Endothelial cell of umbilical vein (primary cell): ENCODE measurements at regions not wholly inside any gene's neighbourhood (a gene's known extent, or its start where the extent isn't known, plus 50 kb on each side); places are given as distances from the start of the nearest gene placed in this dataset.
A peak's percentile ranks its signal among the peaks of the same experiment; 100 is the strongest.

Experiments used
- BruUV-seq: library from RNA; stranded (reverse); fragments of 400-500 nt; replicated peaks from 2 replicates; lab custom pipeline; 2021; lab: Mats Ljungman, UMichigan
- CTCF ChIA-PET: fragments of 300-600, 350-600 bp; sonication (Branson Sonifier 250); formaldehyde crosslinking; loops from one replicate; lab custom pipeline; 2021; ENCODE audit warnings: antibody characterized with exemption, inconsistent platforms; lab: Charles Lee
- POLR2A ChIA-PET: fragments of 300-600, 350-600 bp; sonication (Branson Sonifier 250); formaldehyde crosslinking; loops from one replicate; lab custom pipeline; 2021; ENCODE audit warnings: antibody characterized with exemption, inconsistent platforms; lab: Charles Lee
- DNase-seq: peaks from one replicate; pipeline ENCODE4 v3.0.0-alpha.2; 2011; ENCODE audit warnings: low read depth, low spot score
- FAIRE-seq: peaks from 2 replicates; lab custom pipeline; 2011; peaks lifted over from hg19 to GRCh38; lab: Jason Lieb, UNC
- H2AFZ ChIP-seq: 2 replicates; pipeline ENCODE4 v1.6.0; 2012; ENCODE audit warnings: low read depth, low read length, control low read depth, inconsistent platforms
- H3K27ac ChIP-seq: 2 replicates; pipeline ENCODE4 v1.5.1; 2011; ENCODE audit warnings: low read depth, mild to moderate bottlenecking, control low read depth, low read length, moderate library complexity; ENCODE audit not compliant: insufficient read depth
- H3K27me3 ChIP-seq, 2 experiments: 2 replicates each; pipeline versions ENCODE4 v1.6.0 to v1.6.1; 2011; ENCODE audit warnings: low read length in 2 of 2, mixed read lengths in 1 of 2; ENCODE audit not compliant: control insufficient read depth in 2 of 2, insufficient read depth in 2 of 2
- H3K36me3 ChIP-seq, 2 experiments: 2 replicates in 1 of 2; 3 replicates in 1 of 2; pipeline ENCODE4 v1.5.1; 2011; ENCODE audit warnings: low read length in 2 of 2, mild to moderate bottlenecking in 1 of 2, moderate library complexity in 1 of 2; ENCODE audit not compliant: control insufficient read depth in 2 of 2, insufficient read depth in 2 of 2; ENCODE audit errors: extremely low read depth in 1 of 2
- H3K4me1 ChIP-seq: 3 replicates; pipeline ENCODE4 v1.5.1; 2011; ENCODE audit warnings: mild to moderate bottlenecking, low read length; ENCODE audit not compliant: control insufficient read depth, insufficient read depth; ENCODE audit errors: extremely low read depth
- H3K4me2 ChIP-seq: 2 replicates; pipeline ENCODE4 v1.6.1; 2011; ENCODE audit warnings: low read length, control low read depth, mixed read lengths; ENCODE audit not compliant: insufficient read depth
- H3K4me3 ChIP-seq, 3 experiments: fragments of 200-600 bp in 1 of 3; sonication (generic), shearing (Covaris generic) in 1 of 3; replicated peaks in 1 of 3; 2 replicates each; pipeline ENCODE4 v1.5.1; 2011 to 2016; ENCODE audit warnings: control low read depth in 3 of 3, low read length in 3 of 3, mild to moderate bottlenecking in 2 of 3, inconsistent platforms in 1 of 3, low read depth in 1 of 3, moderate library complexity in 1 of 3; ENCODE audit not compliant: insufficient read depth in 1 of 3
- H3K79me2 ChIP-seq: 2 replicates; pipeline ENCODE4 v1.6.0; 2012; ENCODE audit warnings: low read length, inconsistent platforms; ENCODE audit not compliant: control insufficient read depth, insufficient read depth
- H3K9ac ChIP-seq: replicated peaks from 2 replicates; pipeline ENCODE3; 2011; ENCODE audit warnings: low read length, control low read depth; ENCODE audit not compliant: insufficient read depth; ENCODE audit errors: extremely low read depth
- H3K9me1 ChIP-seq: replicated peaks from 3 replicates; pipeline ENCODE4 v1.6.0; 2011; ENCODE audit warnings: mild to moderate bottlenecking, low read length; ENCODE audit not compliant: control insufficient read depth, insufficient read depth; ENCODE audit errors: extremely low read depth
- H3K9me3 ChIP-seq: replicated peaks from 2 replicates; pipeline ENCODE4 v1.5.1; 2012; ENCODE audit warnings: low read length, inconsistent platforms; ENCODE audit not compliant: control insufficient read depth, insufficient read depth
- H4K20me1 ChIP-seq: replicated peaks from 2 replicates; pipeline ENCODE3; 2011; ENCODE audit warnings: mild to moderate bottlenecking, low read length; ENCODE audit not compliant: control insufficient read depth, insufficient read depth; ENCODE audit errors: extremely low read depth
- EZH2 ChIP-seq: IDR thresholded peaks from 2 replicates; pipeline ENCODE4 v1.6.1; 2012; ENCODE audit warnings: borderline replicate concordance, low read depth, mild to moderate bottlenecking, moderate library complexity, low read length, inconsistent platforms; ENCODE audit not compliant: severe bottlenecking
- FOS ChIP-seq: IDR thresholded peaks from 2 replicates; pipeline ENCODE4 v1.6.1; 2011; ENCODE audit warnings: mild to moderate bottlenecking, low read length, moderate library complexity, borderline replicate concordance; ENCODE audit not compliant: insufficient read depth
- GATA2 ChIP-seq: IDR thresholded peaks from 2 replicates; pipeline ENCODE4 v1.7.0; 2011; ENCODE audit warnings: low read depth, mild to moderate bottlenecking, moderate library complexity, mixed read lengths, low read length; ENCODE audit not compliant: insufficient read length, insufficient read depth
- JUN ChIP-seq: IDR thresholded peaks from 2 replicates; pipeline ENCODE4 v1.6.1; 2011; ENCODE audit warnings: borderline replicate concordance, low read depth; ENCODE audit not compliant: insufficient read length, insufficient read depth
- MYC ChIP-seq: IDR thresholded peaks from one replicate; pipeline ENCODE4 v1.6.1; 2011; ENCODE audit warnings: mild to moderate bottlenecking, low read depth, low read length
- POLR2A ChIP-seq: IDR thresholded peaks from 2 replicates; pipeline ENCODE4 v1.6.1; 2012; ENCODE audit warnings: low read depth, mild to moderate bottlenecking, control low read depth, low read length
- POLR2AphosphoS5 ChIP-seq: IDR thresholded peaks from 2 replicates; pipeline ENCODE4 v1.6.1; 2012; ENCODE audit warnings: low read depth, mild to moderate bottlenecking, control low read depth, low read length, moderate library complexity; ENCODE audit not compliant: insufficient read depth
- dilution Hi-C: fragments of 300-500 bp; cut with MboI; formaldehyde crosslinking; loops from one replicate; pipeline ENCODE4 v1.15.0; 2019; ENCODE audit warnings: low sequenced_read_pairs; ENCODE audit not compliant: extremely low pct_ligation_motif_present
- intact Hi-C: fragments of 100-400 bp; cut with micrococcal nuclease; formaldehyde crosslinking; loops from one replicate; pipeline ENCODE4 v1.10.0; 2022
- TF ChIP-seq, protein P1 (sequence below): IDR thresholded peaks from 2 replicates; pipeline ENCODE4 v1.6.1; 2011; ENCODE audit not compliant: insufficient read depth, insufficient read length
- TF ChIP-seq, protein P2 (sequence below), 2 donors: IDR thresholded peaks; 1 replicate in 1 of 2; 2 replicates in 1 of 2; pipeline ENCODE4 v1.5.1; 2011; ENCODE audit warnings: low read length in 2 of 2, mild to moderate bottlenecking in 2 of 2, moderate library complexity in 2 of 2, control low read depth in 1 of 2, inconsistent platforms in 1 of 2, low read depth in 1 of 2; ENCODE audit not compliant: insufficient read depth in 1 of 2; ENCODE audit errors: extremely low read depth in 1 of 2

DNA sequence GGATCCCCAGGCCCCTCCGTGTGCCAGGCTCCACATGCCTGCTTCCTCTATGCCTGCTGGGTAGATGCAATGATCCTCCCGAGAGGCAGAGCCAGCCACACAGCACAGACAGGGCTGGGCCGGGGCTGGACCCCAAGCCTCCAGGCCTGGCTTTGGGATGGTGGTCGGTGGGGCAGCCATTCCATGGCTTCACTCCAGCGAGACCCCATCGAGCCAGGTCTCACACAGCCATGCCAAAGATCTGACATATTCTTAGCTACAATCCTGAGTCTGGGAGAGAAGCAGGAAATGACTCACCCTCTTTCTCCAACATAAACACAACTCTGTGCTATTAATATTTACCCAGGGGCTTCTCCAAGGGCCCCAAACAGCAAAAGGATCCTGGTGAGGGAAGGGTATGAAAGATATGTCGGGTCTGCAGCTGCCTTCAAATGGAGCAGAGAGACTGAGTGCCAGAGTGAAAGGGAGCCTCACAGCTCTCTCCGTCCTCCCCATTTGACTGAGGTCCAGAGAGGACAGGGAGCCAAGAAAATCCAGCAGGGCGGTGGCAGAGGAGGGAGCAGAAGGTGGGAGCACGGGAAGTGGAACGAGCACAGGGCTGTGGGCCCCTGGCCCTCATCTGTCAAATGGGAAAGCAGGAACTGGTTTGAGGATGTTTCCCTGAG is 639.5 kb downstream of the MATN1 start:
- Histone ChIP-seq H3K27me3 (no peaks in the 10 kb centered on the region), H3K9me1 (no peaks in the 10 kb centered on the region), H3K79me2 (no peaks in the 10 kb centered on the region), H3K9ac (peak overlapping the region; percentile 12), H3K36me3 (no peaks in the 10 kb centered on the region), H3K9me3 (no peaks in the 10 kb centered on the region), H3K27ac (peak overlapping the region; percentile 77), H3K4me2 (peak overlapping the region; percentile 68), H3K4me3 (no peak overlapping the region), H3K4me1 (peaks cover 17% of the 10 kb centered on the region), H4K20me1 (no peaks in the 10 kb centered on the region), H2AFZ (peak overlapping the region; percentile 71)
- dilution Hi-C loops (loop anchor here (25.0 kb wide), 1 partner anchor 847 kb away; the partner anchor contains the start of genes MECR and PTPRU), intact Hi-C loops (loop anchor here (1.0 to 5.0 kb wide), 7 partner anchors 109 to 848 kb away; partner anchors contain the start of gene PTPRU)
- BruUV-seq = no TSS peak
- FAIRE-seq = peak; percentile 87
- POLR2A ChIA-PET = no interaction called here
- TF ChIP-seq POLR2A (no peak), FOS (peak; percentile 43), MYC (no peak), JUN (peak; percentile 88), EZH2 (no peak), POLR2AphosphoS5 (peak; percentile 25), GATA2 (no peak)
- TF ChIP-seq, protein P1, sequence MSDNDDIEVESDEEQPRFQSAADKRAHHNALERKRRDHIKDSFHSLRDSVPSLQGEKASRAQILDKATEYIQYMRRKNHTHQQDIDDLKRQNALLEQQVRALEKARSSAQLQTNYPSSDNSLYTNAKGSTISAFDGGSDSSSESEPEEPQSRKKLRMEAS = no peak
- TF ChIP-seq, protein P2, sequence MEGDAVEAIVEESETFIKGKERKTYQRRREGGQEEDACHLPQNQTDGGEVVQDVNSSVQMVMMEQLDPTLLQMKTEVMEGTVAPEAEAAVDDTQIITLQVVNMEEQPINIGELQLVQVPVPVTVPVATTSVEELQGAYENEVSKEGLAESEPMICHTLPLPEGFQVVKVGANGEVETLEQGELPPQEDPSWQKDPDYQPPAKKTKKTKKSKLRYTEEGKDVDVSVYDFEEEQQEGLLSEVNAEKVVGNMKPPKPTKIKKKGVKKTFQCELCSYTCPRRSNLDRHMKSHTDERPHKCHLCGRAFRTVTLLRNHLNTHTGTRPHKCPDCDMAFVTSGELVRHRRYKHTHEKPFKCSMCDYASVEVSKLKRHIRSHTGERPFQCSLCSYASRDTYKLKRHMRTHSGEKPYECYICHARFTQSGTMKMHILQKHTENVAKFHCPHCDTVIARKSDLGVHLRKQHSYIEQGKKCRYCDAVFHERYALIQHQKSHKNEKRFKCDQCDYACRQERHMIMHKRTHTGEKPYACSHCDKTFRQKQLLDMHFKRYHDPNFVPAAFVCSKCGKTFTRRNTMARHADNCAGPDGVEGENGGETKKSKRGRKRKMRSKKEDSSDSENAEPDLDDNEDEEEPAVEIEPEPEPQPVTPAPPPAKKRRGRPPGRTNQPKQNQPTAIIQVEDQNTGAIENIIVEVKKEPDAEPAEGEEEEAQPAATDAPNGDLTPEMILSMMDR (IDR thresholded peaks at IDR 0.05; ENCODE audit: extremely low read depth in 1 of 2, insufficient read depth in 1 of 2, low read depth in 1 of 2, low read length in 2 of 2) = no peak
- CTCF ChIA-PET = interaction anchor here (0.9 to 2.5 kb wide), 6 partner anchors 9 to 703 kb away, joined by 3 to 16 read pairs (median 4); no protein-coding TSS in a partner anchor
- DNase-seq = peak; percentile 82
